H9 (cell line): ENCODE measurements at regions not wholly inside any gene's neighbourhood (a gene's known extent, or its start where the extent isn't known, plus 50 kb on each side); places are given as distances from the start of the nearest gene placed in this dataset.

Experiments
- DNase-seq: peaks from one replicate; pipeline ENCODE4 v3.0.0-alpha.2; 2017
- H2AFZ ChIP-seq: one replicate; pipeline ENCODE4 v1.6.1; 2013; ENCODE audit warnings: mild to moderate bottlenecking, low read length, control low read depth, moderate library complexity
- H2AK5ac ChIP-seq: 2 replicates; pipeline ENCODE4 v1.6.1; 2013; ENCODE audit warnings: low read length, control low read depth, mixed read lengths; ENCODE audit not compliant: insufficient read length
- H2BK120ac ChIP-seq: one replicate; pipeline ENCODE4 v1.6.1; 2013; ENCODE audit warnings: low read depth, mild to moderate bottlenecking, low read length, control low read depth, inconsistent platforms; ENCODE audit not compliant: poor library complexity, severe bottlenecking
- H2BK12ac ChIP-seq: 2 replicates; pipeline ENCODE4 v1.6.1; 2013; ENCODE audit warnings: low read length, control low read depth, mixed read lengths, low read depth; ENCODE audit not compliant: insufficient read length
- H2BK15ac ChIP-seq: 2 replicates; pipeline ENCODE4 v1.6.1; 2013; ENCODE audit warnings: low read depth, low read length, control low read depth
- H2BK20ac ChIP-seq: one replicate; pipeline ENCODE4 v1.6.1; 2013; ENCODE audit warnings: low read depth, mild to moderate bottlenecking, low read length, control low read depth, inconsistent platforms; ENCODE audit not compliant: poor library complexity, severe bottlenecking
- H2BK5ac ChIP-seq: 2 replicates; pipeline ENCODE4 v1.6.1; 2013; ENCODE audit warnings: low read length, control low read depth, mixed read lengths; ENCODE audit not compliant: insufficient read length
- H3K14ac ChIP-seq: 2 replicates; pipeline ENCODE4 v1.6.1; 2013; ENCODE audit warnings: low read length, control low read depth; ENCODE audit not compliant: insufficient read depth
- H3K18ac ChIP-seq: 2 replicates; pipeline ENCODE4 v1.6.1; 2013; ENCODE audit warnings: low read depth, mild to moderate bottlenecking, mixed read lengths, low read length, control low read depth; ENCODE audit not compliant: insufficient read length
- H3K23ac ChIP-seq: 2 replicates; pipeline ENCODE4 v1.6.1; 2013; ENCODE audit warnings: low read length, control low read depth, mixed read lengths, low read depth; ENCODE audit not compliant: insufficient read length
- H3K23me2 ChIP-seq: 2 replicates; pipeline ENCODE4 v1.6.1; 2013; ENCODE audit warnings: low read depth, mild to moderate bottlenecking, mixed read lengths, low read length, control low read depth; ENCODE audit not compliant: insufficient read length, poor library complexity, severe bottlenecking
- H3K27ac ChIP-seq: 2 replicates; pipeline ENCODE4 v1.5.1; 2013; ENCODE audit warnings: low read length, control low read depth, mixed read lengths, low read depth; ENCODE audit not compliant: insufficient read length
- H3K27me3 ChIP-seq: 2 replicates; pipeline ENCODE4 v1.6.1; 2013; ENCODE audit warnings: low read length, control low read depth, inconsistent platforms; ENCODE audit not compliant: insufficient read depth
- H3K4ac ChIP-seq: 2 replicates; pipeline ENCODE4 v1.6.1; 2013; ENCODE audit warnings: low read depth, mild to moderate bottlenecking, control low read depth, inconsistent platforms, low read length, moderate library complexity
- H3K4me1 ChIP-seq: 2 replicates; pipeline ENCODE4 v1.6.1; 2013; ENCODE audit warnings: low read length, control low read depth, inconsistent platforms; ENCODE audit not compliant: insufficient read depth
- H3K4me2 ChIP-seq: 2 replicates; pipeline ENCODE4 v1.6.1; 2013; ENCODE audit warnings: low read length, control low read depth, mixed read lengths; ENCODE audit not compliant: insufficient read length, insufficient read depth
- H3K56ac ChIP-seq: 2 replicates; pipeline ENCODE4 v1.6.1; 2013; ENCODE audit warnings: low read depth, mild to moderate bottlenecking, mixed read lengths, low read length, control low read depth; ENCODE audit not compliant: insufficient read length
- H3K79me1 ChIP-seq: 2 replicates; pipeline ENCODE4 v1.6.1; 2013; ENCODE audit warnings: low read depth, mild to moderate bottlenecking, moderate library complexity, low read length, control low read depth, inconsistent platforms; ENCODE audit not compliant: insufficient read depth, poor library complexity, severe bottlenecking
- H3K79me2 ChIP-seq: 2 replicates; pipeline ENCODE4 v1.6.1; 2013; ENCODE audit warnings: low read length, control low read depth, inconsistent platforms; ENCODE audit not compliant: insufficient read depth
- H3K9ac ChIP-seq: 2 replicates; pipeline ENCODE4 v1.6.1; 2013; ENCODE audit warnings: low read length, control low read depth, mixed read lengths; ENCODE audit not compliant: insufficient read length; ENCODE audit errors: extremely low read depth
- H3K9me3 ChIP-seq: one replicate; pipeline ENCODE4 v1.6.1; 2013; ENCODE audit warnings: low read depth, low read length, inconsistent platforms; ENCODE audit not compliant: control insufficient read depth
- H3T11ph ChIP-seq: one replicate; pipeline ENCODE4 v1.6.1; 2013; ENCODE audit warnings: mild to moderate bottlenecking, low read length, control low read depth, inconsistent platforms
- H4K20me1 ChIP-seq: one replicate; pipeline ENCODE4 v1.6.1; 2013; ENCODE audit not compliant: control insufficient read depth, insufficient read length, insufficient read depth
- H4K5ac ChIP-seq: 2 replicates; pipeline ENCODE4 v1.6.1; 2013; ENCODE audit warnings: low read depth, mild to moderate bottlenecking, mixed read lengths, low read length, control low read depth; ENCODE audit not compliant: insufficient read length
- H4K8ac ChIP-seq: replicated peaks from 2 replicates; pipeline ENCODE4 v1.6.1; 2013; ENCODE audit warnings: low read length, control low read depth, mixed read lengths, low read depth; ENCODE audit not compliant: insufficient read length
- H4K91ac ChIP-seq: 2 replicates; pipeline ENCODE4 v1.6.1; 2013; ENCODE audit warnings: low read depth, mild to moderate bottlenecking, moderate library complexity, mixed read lengths, low read length, control low read depth; ENCODE audit not compliant: insufficient read length
- H3K27ac Mint-ChIP-seq, 3 experiments: 2 replicates in 2 of 3; 3 replicates in 1 of 3; pipeline ENCODE4 v1.8.0; 2020 to 2021; ENCODE audit warnings: mixed read lengths in 3 of 3, mild to moderate bottlenecking in 1 of 3, moderate library complexity in 1 of 3
- H3K27me3 Mint-ChIP-seq: 2 replicates; pipeline ENCODE4 v1.8.0; 2021; ENCODE audit warnings: low read depth, mild to moderate bottlenecking, moderate library complexity, mixed read lengths
- H3K36me3 Mint-ChIP-seq, 3 experiments: 2 replicates in 2 of 3; 3 replicates in 1 of 3; pipeline ENCODE4 v1.8.0; 2020 to 2021; ENCODE audit warnings: low read depth in 3 of 3, mixed read lengths in 3 of 3; ENCODE audit not compliant: insufficient read depth in 1 of 3
- H3K4me1 Mint-ChIP-seq, 2 experiments: 2 replicates each; pipeline ENCODE4 v1.8.0; 2020; ENCODE audit warnings: mixed read lengths in 2 of 2
- H3K4me3 Mint-ChIP-seq, 2 experiments: 2 replicates in 1 of 2; 3 replicates in 1 of 2; pipeline ENCODE4 v1.8.0; 2020 to 2021; ENCODE audit warnings: mild to moderate bottlenecking in 2 of 2, mixed read lengths in 2 of 2, moderate library complexity in 1 of 2
- H3K9me3 Mint-ChIP-seq, 2 experiments: 2 replicates in 1 of 2; 3 replicates in 1 of 2; pipeline ENCODE4 v1.8.0; 2020; ENCODE audit warnings: mild to moderate bottlenecking in 2 of 2, mixed read lengths in 2 of 2, moderate library complexity in 1 of 2
- WGBS: extraction: QIAGEN DNeasy Blood & Tissue Kit; methylation state at CpG from one replicate; pipeline ENCODE4 v1.1.7; 2013; ENCODE audit warnings: missing lambda C conversion rate, low lambda C conversion rate, mixed read lengths; ENCODE audit not compliant: insufficient read length; ENCODE audit errors: extremely low coverage; 5-methylcytosine and 5-hydroxymethylcytosine counted together
- TF ChIP-seq, protein P1 (sequence below): fragments of 200-600 bp; sonication (generic); conservative IDR thresholded peaks from 3 replicates; pipeline ENCODE4 v1.8.0; 2021; ENCODE audit warnings: antibody characterized with exemption, mild to moderate bottlenecking

DNA sequence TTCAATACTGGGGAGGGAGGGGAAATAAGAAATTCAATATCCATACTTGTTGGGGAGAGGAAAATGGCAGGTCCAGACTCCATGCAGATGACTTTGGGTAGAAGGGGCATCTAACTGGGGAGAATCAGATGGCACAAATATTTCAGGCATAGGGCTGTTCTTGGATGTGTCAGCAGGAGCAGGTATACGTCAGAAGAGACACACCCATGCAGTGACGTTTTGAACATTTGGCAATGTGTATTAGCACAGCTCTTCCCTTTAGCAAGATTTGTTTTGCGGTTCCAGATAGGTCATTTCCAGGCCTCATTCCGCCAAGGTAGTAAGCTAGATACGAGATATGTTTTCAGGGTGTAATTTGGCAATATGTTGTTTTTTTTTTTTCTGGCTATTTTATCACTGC lies 187.2 kb upstream of the CDH10 start:
- H3K23me2 ChIP-seq = no peaks in the 10 kb centered on the region
- Mint-ChIP-seq H3K36me3 (no peaks in the 10 kb centered on the region; a peak in 1 of 7 replicates), H3K9me3 (no peaks in the 10 kb centered on the region), H3K4me1 (peaks cover 7 to 11% of the 10 kb centered on the region in 2 experiments), H3K4me3 (no peak overlapping the region), H3K27ac (no peak overlapping the region), H3K27me3 (no peaks in the 10 kb centered on the region; the same call in 1 of the 2 replicates)
- no peak overlapping the region for H3K4ac ChIP-seq
- no peaks in the 10 kb centered on the region for H3K9me3 ChIP-seq
- no peak overlapping the region for H3K23ac ChIP-seq
- H3K27ac ChIP-seq = no peak overlapping the region
- H2BK5ac ChIP-seq = no peak overlapping the region
- no peak overlapping the region for H2BK120ac ChIP-seq
- no peak overlapping the region for H3K18ac ChIP-seq
- no peaks in the 10 kb centered on the region for H4K20me1 ChIP-seq
- no CpG with 5 or more reads among the region's 5 CpGs for WGBS
- H4K91ac ChIP-seq = no peak overlapping the region
- no peaks in the 10 kb centered on the region for H3K27me3 ChIP-seq
- no peak overlapping the region for H2BK15ac ChIP-seq
- H2AK5ac ChIP-seq = no peak overlapping the region
- no peak overlapping the region for H4K5ac ChIP-seq
- H3K9ac ChIP-seq = no peak overlapping the region
- H2BK12ac ChIP-seq = no peak overlapping the region
- H3K14ac ChIP-seq = no peak overlapping the region
- no peak overlapping the region for H3K56ac ChIP-seq
- no peaks in the 10 kb centered on the region for H3K79me2 ChIP-seq
- no peaks in the 10 kb centered on the region for H3K4me1 ChIP-seq
- H3K4me2 ChIP-seq = no peak overlapping the region
- no peak for DNase-seq
- no peak overlapping the region for H3T11ph ChIP-seq
- no peak overlapping the region for H4K8ac ChIP-seq
- TF ChIP-seq, protein P1, sequence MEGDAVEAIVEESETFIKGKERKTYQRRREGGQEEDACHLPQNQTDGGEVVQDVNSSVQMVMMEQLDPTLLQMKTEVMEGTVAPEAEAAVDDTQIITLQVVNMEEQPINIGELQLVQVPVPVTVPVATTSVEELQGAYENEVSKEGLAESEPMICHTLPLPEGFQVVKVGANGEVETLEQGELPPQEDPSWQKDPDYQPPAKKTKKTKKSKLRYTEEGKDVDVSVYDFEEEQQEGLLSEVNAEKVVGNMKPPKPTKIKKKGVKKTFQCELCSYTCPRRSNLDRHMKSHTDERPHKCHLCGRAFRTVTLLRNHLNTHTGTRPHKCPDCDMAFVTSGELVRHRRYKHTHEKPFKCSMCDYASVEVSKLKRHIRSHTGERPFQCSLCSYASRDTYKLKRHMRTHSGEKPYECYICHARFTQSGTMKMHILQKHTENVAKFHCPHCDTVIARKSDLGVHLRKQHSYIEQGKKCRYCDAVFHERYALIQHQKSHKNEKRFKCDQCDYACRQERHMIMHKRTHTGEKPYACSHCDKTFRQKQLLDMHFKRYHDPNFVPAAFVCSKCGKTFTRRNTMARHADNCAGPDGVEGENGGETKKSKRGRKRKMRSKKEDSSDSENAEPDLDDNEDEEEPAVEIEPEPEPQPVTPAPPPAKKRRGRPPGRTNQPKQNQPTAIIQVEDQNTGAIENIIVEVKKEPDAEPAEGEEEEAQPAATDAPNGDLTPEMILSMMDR = no peak
- no peak overlapping the region for H2AFZ ChIP-seq
- no peaks in the 10 kb centered on the region for H3K79me1 ChIP-seq
- H2BK20ac ChIP-seq = no peak overlapping the region
